Gastroesophageal sphincter (tissue), 4 donors: ENCODE measurements at regions not wholly inside any gene's neighbourhood (a gene's known extent, or its start where the extent isn't known, plus 50 kb on each side); places are given as distances from the start of the nearest gene placed in this dataset.

ENCODE experiments used
- ATAC-seq: fragments of 150-250 bp; one replicate; pipeline ENCODE4 v1.9.1; 2016; ENCODE audit warnings: mild to moderate bottlenecking, moderate library complexity
- H3K27ac ChIP-seq, 4 donors: fragments of 200-600 bp; sonication (generic) in 3 of 4; 1 replicate in 3 of 4; 2 replicates in 1 of 4; pipeline ENCODE4 v1.5.1; 2016 to 2019
- H3K27me3 ChIP-seq: fragments of 200-600 bp; sonication (generic); one replicate; pipeline ENCODE4 v1.5.1; 2019
- H3K36me3 ChIP-seq, 2 donors: fragments of 200-600 bp; sonication (generic); one replicate each; pipeline ENCODE4 v1.5.1; 2019; ENCODE audit warnings: control low read depth in 1 of 2
- H3K4me1 ChIP-seq, 3 donors: fragments of 200-600 bp; sonication (generic); 1 replicate in 2 of 3; 2 replicates in 1 of 3; pipeline ENCODE4 v1.5.1; 2016 to 2019; ENCODE audit warnings: control low read depth in 2 of 3
- H3K4me3 ChIP-seq, 2 donors: fragments of 200-600 bp; sonication (generic); one replicate each; pipeline ENCODE4 v1.5.1; 2019; ENCODE audit warnings: mild to moderate bottlenecking in 1 of 2, moderate library complexity in 1 of 2
- H3K9me3 ChIP-seq, 3 donors: fragments of 200-600 bp; sonication (generic); one replicate each; pipeline ENCODE4 v1.5.1; 2017 to 2019; ENCODE audit warnings: control low read depth in 2 of 3
- CTCF ChIP-seq, 4 experiments: fragments of 200-600 bp in 2 of 4; fragments of 450-650 bp in 2 of 4; sonication (generic) in 1 of 4; IDR thresholded peaks; one replicate each; pipeline ENCODE4 v1.5.1; 2017 to 2019; ENCODE audit warnings: antibody characterized with exemption in 4 of 4, mild to moderate bottlenecking in 2 of 4, moderate library complexity in 2 of 4
- EP300 ChIP-seq: sonication (generic); formaldehyde crosslinking; IDR thresholded peaks from one replicate; pipeline ENCODE4 v1.6.1; 2017; ENCODE audit warnings: antibody characterized with exemption, mild to moderate bottlenecking
- POLR2A ChIP-seq, 2 donors: fragments of 450-650 bp; IDR thresholded peaks; one replicate each; pipeline ENCODE4 v1.6.1; 2017; ENCODE audit warnings: antibody characterized with exemption in 2 of 2, mild to moderate bottlenecking in 2 of 2, moderate library complexity in 1 of 2
- POLR2AphosphoS5 ChIP-seq: sonication (generic); formaldehyde crosslinking; IDR thresholded peaks from one replicate; pipeline ENCODE4 v1.6.1; 2017; ENCODE audit warnings: antibody characterized with exemption
- whole genome bisulfite sequencing, 2 donors: methylation state at CpG; one replicate each; pipeline ENCODE4 v1.1.5; 2018; ENCODE audit warnings: low coverage in 1 of 2; 5-methylcytosine and 5-hydroxymethylcytosine counted together

DNA sequence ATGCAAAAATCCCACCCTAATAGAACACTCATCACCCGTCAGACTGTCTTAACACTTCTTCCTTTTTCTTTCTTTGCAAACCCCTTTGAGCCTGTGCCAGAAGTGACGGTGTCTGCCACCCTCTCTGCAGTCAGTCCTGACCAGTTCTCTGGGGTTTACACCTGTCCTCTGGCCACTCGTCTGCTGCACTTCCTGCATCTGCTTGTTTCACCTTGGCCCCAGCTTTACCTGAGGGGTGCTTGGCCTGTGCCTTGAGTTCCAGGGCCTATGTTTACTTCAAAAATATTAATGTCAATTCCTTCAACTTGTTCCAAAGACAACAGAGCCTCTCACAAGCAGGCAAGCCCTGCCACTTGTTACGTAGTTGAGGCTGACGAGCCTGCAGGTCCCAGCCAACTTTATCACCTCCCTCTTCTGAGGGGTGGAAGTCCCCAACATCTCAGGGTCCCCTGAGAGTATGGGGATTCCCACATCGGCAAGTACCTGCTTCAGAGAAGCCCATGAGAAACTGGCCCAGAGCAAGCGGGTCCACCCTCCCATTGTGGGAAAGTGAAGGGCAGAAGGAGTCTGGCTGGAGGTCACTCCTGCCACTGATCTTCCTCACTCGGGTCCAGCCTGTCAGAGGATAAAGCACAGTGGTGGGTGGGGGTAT is 205.4 kb downstream of the DAD1 start:
- WGBS, 2 donors = 83 to 88% methylated on average over 1 to 6 of the region's 8 CpGs
- H3K27ac ChIP-seq = no peak overlapping the region
- H3K4me3 ChIP-seq = no peak overlapping the region
- peaks cover 12% of the 10 kb centered on the region for H3K27me3 ChIP-seq
- peaks cover 0 to 19% (median 6%) of the 10 kb centered on the region in 3 donors for H3K4me1 ChIP-seq
- no peak for ATAC-seq
- H3K9me3 ChIP-seq = no peaks in the 10 kb centered on the region
- no peaks in the 10 kb centered on the region for H3K36me3 ChIP-seq
- no peak for TF ChIP-seq POLR2AphosphoS5
- no peak for TF ChIP-seq CTCF (IDR thresholded peaks at IDR 0.05)
- TF ChIP-seq EP300 = no peak
- TF ChIP-seq POLR2A (IDR thresholded peaks at IDR 0.05) = no peak

GRCh38 chr14:22382955-22383354 is 206.1 kb downstream of the DAD1 start:
- Histone ChIP-seq H3K27me3 (peaks cover 5% of the 10 kb centered on the region), H3K36me3 (no peaks in the 10 kb centered on the region), H3K4me1 (peaks cover 0 to 19% (median 6%) of the 10 kb centered on the region in 3 donors), H3K9me3 (no peaks in the 10 kb centered on the region), H3K4me3 (no peak overlapping the region), H3K27ac (no peak overlapping the region)
- 80% methylated on average over 1 of the region's 2 CpGs; no CpG with 5 or more reads in 1 of the 2 donors for WGBS, 2 donors
- TF ChIP-seq EP300 = no peak
- TF ChIP-seq POLR2AphosphoS5 = no peak
- TF ChIP-seq POLR2A (IDR thresholded peaks at IDR 0.05) = no peak
- TF ChIP-seq CTCF (IDR thresholded peaks at IDR 0.05) = no peak
- ATAC-seq = no peak

DNA sequence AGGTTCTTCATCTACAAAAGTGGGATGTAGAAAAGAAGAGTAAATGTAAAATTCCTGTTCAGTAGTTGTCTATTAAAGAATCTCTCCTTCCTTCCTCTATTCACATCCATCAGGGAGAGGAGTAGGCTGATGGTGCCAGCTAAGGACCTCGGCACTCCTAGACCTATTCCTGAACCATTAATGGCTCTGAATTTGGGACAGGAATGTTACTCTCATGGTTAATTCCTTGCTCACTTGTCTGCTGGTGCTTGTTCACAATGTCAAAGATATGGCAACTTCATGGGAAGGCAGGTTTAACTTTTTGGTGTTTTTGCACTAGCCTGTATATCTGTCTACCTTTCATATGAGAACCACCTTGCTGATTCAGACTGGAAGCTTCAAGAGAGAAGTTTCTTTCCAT is 206.6 kb downstream of the DAD1 start:
- WGBS, 2 donors = 90 to 100% methylated on average over 1 of the region's 1 CpG
- Histone ChIP-seq H3K27ac (no peak overlapping the region), H3K36me3 (no peaks in the 10 kb centered on the region), H3K4me3 (no peak overlapping the region), H3K4me1 (peaks cover 0 to 16% (median 6%) of the 10 kb centered on the region in 3 donors), H3K9me3 (no peaks in the 10 kb centered on the region), H3K27me3 (peaks cover 1% of the 10 kb centered on the region)
- TF ChIP-seq EP300 = no peak
- no peak for TF ChIP-seq CTCF (IDR thresholded peaks at IDR 0.05)
- TF ChIP-seq POLR2AphosphoS5 = no peak
- no peak for TF ChIP-seq POLR2A (IDR thresholded peaks at IDR 0.05)
- no peak for ATAC-seq

GRCh38 chr14:22381766-22382165 is 207.3 kb downstream of the DAD1 start:
- 96 to 100% methylated on average over 2 of the region's 2 CpGs for WGBS, 2 donors
- H3K4me3 ChIP-seq = no peak overlapping the region
- TF ChIP-seq POLR2A (IDR thresholded peaks at IDR 0.05) (no peak), POLR2AphosphoS5 (no peak), EP300 (no peak), CTCF (IDR thresholded peaks at IDR 0.05) (no peak)

GRCh38 chr14:22381408-22381760 is 207.6 kb downstream of the DAD1 start:
- TF ChIP-seq POLR2AphosphoS5 = no peak
- H3K4me1 ChIP-seq = peaks cover 0 to 13% (median 6%) of the 10 kb centered on the region in 3 donors
- H3K27me3 ChIP-seq = peaks cover 8% of the 10 kb centered on the region
- no peak overlapping the region for H3K4me3 ChIP-seq
- 63 to 89% methylated on average over 1 to 2 of the region's 3 CpGs for WGBS, 2 donors
- no peak overlapping the region for H3K27ac ChIP-seq
- ATAC-seq = no peak
- H3K36me3 ChIP-seq = no peaks in the 10 kb centered on the region
- H3K9me3 ChIP-seq = no peaks in the 10 kb centered on the region

More at GRCh38 chr14:22381766-22382165, 207.3 kb downstream of the DAD1 start:
- Histone ChIP-seq H3K27ac (no peak overlapping the region), H3K27me3 (peaks cover 7% of the 10 kb centered on the region), H3K4me1 (peaks cover 0 to 13% (median 6%) of the 10 kb centered on the region in 3 donors), H3K9me3 (no peaks in the 10 kb centered on the region), H3K36me3 (no peaks in the 10 kb centered on the region)
- ATAC-seq = no peak
